ENCODE measurements at regions not wholly inside any gene's neighbourhood (a gene's known extent, or its start where the extent isn't known, plus 50 kb on each side); places are given as distances from the start of the nearest gene placed in this dataset.
"Not testable (repeated sequence)": the region's sequence is repeated elsewhere in the genome, so short reads cannot be mapped to it uniquely, and the experiment has no call there.

DNA sequence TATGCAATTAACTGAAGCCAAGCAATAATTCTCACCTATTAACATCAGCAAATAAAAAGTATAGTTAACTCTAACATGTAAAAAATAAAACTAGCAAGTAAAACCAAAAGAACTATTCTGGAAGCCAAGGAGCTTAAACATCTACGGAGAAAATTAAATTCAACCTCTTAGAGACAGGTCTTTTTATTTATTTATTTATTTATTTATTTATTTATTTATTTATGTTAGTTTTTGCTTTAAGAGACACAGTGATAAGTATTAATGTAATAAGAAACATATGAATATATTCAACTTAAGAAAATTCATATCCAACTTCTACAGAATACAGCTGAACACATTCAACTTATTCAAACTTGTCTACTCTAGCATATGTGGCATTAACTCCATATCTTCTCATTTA, 472.1 kb upstream of the IZUMO3 start:
- no peak for DNase-seq (ENCODE audit: low read depth)
- TF ChIP-seq, protein P1, sequence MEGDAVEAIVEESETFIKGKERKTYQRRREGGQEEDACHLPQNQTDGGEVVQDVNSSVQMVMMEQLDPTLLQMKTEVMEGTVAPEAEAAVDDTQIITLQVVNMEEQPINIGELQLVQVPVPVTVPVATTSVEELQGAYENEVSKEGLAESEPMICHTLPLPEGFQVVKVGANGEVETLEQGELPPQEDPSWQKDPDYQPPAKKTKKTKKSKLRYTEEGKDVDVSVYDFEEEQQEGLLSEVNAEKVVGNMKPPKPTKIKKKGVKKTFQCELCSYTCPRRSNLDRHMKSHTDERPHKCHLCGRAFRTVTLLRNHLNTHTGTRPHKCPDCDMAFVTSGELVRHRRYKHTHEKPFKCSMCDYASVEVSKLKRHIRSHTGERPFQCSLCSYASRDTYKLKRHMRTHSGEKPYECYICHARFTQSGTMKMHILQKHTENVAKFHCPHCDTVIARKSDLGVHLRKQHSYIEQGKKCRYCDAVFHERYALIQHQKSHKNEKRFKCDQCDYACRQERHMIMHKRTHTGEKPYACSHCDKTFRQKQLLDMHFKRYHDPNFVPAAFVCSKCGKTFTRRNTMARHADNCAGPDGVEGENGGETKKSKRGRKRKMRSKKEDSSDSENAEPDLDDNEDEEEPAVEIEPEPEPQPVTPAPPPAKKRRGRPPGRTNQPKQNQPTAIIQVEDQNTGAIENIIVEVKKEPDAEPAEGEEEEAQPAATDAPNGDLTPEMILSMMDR (IDR thresholded peaks at IDR 0.05; ENCODE audit: insufficient read depth, low read length): no peak
- H3K4me3 ChIP-seq (ENCODE audit: low read depth, low read length): no peak overlapping the region

DNA sequence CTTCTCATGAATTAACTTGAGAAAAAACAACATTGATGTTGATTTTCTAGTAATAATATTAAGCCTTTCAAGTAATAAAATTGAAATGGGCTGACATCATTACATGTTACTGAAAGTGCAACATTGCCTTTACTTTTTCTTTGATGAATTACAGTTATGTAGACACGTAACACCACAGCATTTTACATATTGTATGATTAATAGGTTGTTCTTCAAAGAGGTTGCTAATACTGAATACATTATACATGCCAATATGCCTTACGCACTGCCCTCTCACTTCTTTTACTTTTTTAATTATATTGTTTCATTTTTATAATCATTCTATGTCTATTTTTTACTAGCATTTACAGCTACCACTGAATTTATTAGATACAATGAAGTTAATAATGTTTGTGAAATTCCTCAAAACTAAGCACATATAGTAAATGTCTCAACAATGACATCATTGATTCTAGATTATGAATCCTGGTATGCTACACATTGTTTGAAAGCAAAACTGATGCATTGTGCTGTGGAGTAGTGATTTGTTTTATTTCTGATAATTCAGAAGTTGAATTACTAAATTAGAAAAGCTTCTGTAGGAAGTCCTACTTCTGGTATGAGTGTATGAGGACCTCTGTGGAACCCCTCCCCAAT, 464.4 kb upstream of the IZUMO3 start:
- TF ChIP-seq, protein P1 (IDR thresholded peaks at IDR 0.05; ENCODE audit: insufficient read depth, low read length): no peak
- DNase-seq (ENCODE audit: low read depth): no peak
- no peak overlapping the region for H3K4me3 ChIP-seq (ENCODE audit: low read depth, low read length)

DNA sequence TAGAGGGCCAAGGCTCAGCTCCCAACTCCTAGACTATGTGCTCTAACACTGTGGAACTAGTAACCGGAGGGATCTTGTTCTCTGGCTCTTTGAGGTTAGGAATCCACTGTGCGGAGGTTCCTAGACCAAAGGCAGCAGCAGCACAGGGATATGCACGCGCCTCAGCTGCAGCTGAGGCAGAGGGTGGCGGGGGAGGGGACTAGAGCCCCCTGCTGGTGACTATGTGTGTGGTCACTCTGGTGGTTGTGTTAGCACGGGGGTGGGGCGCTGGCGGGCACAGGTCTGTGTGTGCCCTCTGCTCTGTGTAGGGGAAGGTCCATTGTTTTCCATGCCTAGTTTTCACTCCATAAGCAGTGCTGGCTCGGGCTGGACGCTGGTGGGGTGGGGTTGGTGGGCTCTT, 458.0 kb upstream of the IZUMO3 start:
- TF ChIP-seq, protein P1 (IDR thresholded peaks at IDR 0.05; ENCODE audit: insufficient read depth, low read length): no peak
- no peak for DNase-seq (ENCODE audit: low read depth)
- no peak overlapping the region for H3K4me3 ChIP-seq (ENCODE audit: low read depth, low read length)

DNA sequence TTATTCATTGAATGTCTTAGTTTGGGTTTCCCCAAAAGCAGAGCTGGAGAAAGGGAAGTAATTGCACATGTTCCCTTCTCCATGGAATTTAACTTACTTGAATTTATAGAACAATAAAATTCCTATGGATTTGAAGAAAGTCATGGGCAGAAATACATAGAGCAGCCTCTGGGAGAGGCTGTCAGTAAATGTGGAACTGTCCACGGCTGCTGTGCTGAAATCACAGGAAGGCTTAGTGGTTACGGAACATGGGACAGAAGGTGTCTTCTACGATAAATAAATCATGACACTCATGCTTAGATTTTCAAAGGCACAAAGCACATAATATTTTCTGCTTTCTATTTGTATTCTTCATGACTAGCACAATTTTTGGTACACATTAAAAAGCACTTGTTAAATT, 440.6 kb upstream of the IZUMO3 start:
- no peak for DNase-seq (ENCODE audit: low read depth)
- TF ChIP-seq, protein P1 (IDR thresholded peaks at IDR 0.05; ENCODE audit: insufficient read depth, low read length): no peak
- H3K4me3 ChIP-seq (ENCODE audit: low read depth, low read length): no peak overlapping the region

DNA sequence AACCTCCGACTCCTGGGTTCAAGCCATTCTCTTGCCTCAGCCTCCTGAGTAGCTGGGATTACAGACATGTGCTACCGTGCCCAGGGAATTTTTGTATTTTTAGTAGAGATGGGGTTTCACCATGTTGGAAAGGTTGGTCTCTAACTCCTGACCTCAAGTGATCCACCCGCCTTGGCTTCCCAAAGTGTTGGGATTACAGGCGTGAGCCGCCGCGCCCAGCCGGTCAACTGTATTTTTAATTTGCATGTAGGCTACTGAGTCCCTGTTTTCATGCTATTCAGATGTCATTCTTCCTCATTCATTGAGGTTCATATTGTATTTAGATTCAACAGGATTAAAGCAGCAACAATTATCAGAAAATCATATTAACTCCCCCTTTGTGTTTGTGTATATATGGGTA, 425.1 kb upstream of the IZUMO3 start:
- not testable (repeated sequence) for DNase-seq (ENCODE audit: low read depth); H3K4me3 ChIP-seq (ENCODE audit: low read depth, low read length)

DNA sequence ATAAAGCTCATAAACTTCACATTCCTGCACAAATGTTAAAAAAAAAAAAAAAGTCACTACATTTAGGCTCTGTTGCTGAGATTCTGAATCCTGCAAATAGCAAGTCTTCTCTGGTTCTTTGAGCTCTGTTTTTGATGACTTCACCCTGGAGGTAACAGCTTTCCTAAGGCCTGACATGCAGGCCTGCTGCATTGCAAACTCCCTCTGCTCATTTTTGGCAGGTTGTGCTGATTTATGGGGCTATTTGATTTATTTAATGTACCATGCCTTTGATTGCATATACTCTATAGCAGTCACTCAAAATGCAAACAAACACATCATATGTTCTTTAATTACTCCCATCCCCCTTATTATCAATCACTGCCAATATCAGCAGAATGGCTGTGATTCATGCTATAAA, 416.1 kb upstream of the IZUMO3 start:
- TF ChIP-seq, protein P1 (IDR thresholded peaks at IDR 0.05; ENCODE audit: insufficient read depth, low read length): no peak

DNA sequence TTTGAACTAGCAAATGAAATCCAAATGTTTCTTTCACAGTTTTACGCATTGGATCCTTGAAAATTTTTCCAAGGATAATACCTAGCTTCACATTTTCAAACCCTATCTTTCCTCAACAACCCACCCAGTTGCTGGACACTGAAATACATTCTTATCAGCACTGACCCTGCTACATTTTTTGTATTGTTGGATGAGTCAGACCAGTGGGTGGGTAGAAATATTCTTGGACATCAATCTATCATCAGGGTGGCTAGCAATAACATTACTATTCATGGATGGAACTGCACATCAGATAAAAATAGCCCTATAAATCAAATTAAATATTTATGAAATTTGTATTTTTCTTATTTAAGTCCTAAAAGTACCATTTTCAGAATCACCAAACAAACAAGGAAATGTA, 407.4 kb upstream of the IZUMO3 start:
- TF ChIP-seq, protein P1 (IDR thresholded peaks at IDR 0.05; ENCODE audit: insufficient read depth, low read length): no peak
- DNase-seq (ENCODE audit: low read depth): no peak
- no peak overlapping the region for H3K4me3 ChIP-seq (ENCODE audit: low read depth, low read length)

More for the DNA sequence above, 416.1 kb upstream of the IZUMO3 start:
- H3K4me3 ChIP-seq (ENCODE audit: low read depth, low read length): no peak overlapping the region
- no peak for DNase-seq (ENCODE audit: low read depth)
